ENCODE measurements at regions not wholly inside any gene's neighbourhood (a gene's known extent, or its start where the extent isn't known, plus 50 kb on each side); places are given as distances from the start of the nearest gene placed in this dataset.

DNA sequence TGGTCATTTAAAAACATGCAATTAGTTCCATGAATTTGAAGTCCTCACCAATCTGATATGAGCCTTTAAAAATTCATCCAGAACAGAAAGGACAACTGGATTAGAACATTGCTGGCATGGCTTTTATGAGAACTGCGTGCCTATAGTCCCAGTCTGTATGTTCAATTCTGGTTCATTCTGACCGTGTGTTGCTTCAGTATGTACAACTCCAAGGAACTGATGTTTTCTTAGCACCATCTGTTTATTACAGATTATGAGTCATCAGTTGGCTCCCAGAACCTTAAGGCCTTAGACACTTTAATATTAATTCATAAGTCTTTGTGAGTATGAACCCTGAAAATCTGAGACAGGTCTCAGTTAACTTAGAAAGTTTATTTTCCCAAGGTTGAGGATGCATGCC, 115.0 kb downstream of the CEP44 start:
- no peaks in the 10 kb centered on the region for H3K9me2 ChIP-seq (replicated peaks; ENCODE audit: insufficient read depth, low read length)
- TF ChIP-seq, protein P1, sequence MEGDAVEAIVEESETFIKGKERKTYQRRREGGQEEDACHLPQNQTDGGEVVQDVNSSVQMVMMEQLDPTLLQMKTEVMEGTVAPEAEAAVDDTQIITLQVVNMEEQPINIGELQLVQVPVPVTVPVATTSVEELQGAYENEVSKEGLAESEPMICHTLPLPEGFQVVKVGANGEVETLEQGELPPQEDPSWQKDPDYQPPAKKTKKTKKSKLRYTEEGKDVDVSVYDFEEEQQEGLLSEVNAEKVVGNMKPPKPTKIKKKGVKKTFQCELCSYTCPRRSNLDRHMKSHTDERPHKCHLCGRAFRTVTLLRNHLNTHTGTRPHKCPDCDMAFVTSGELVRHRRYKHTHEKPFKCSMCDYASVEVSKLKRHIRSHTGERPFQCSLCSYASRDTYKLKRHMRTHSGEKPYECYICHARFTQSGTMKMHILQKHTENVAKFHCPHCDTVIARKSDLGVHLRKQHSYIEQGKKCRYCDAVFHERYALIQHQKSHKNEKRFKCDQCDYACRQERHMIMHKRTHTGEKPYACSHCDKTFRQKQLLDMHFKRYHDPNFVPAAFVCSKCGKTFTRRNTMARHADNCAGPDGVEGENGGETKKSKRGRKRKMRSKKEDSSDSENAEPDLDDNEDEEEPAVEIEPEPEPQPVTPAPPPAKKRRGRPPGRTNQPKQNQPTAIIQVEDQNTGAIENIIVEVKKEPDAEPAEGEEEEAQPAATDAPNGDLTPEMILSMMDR (IDR thresholded peaks at IDR 0.05; ENCODE audit: insufficient read depth, low read length, poor library complexity, severe bottlenecking) = no peak
- TF ChIP-seq EZH2phosphoT487 (conservative IDR thresholded peaks at IDR 0.05; ENCODE audit: low read length) = no peak
- H3K79me2 ChIP-seq (ENCODE audit: insufficient read depth, low read length) = no peaks in the 10 kb centered on the region
- no peaks in the 10 kb centered on the region for H4K20me1 ChIP-seq (ENCODE audit: low read depth, low read length)
- no peak overlapping the region for H2AFZ ChIP-seq (ENCODE audit: low read depth, low read length, severe bottlenecking)
- H3K9me3 ChIP-seq (ENCODE audit: insufficient read depth, low read length) = no peaks in the 10 kb centered on the region
- H3K36me3 ChIP-seq (ENCODE audit: low read length) = no peaks in the 10 kb centered on the region
- no peaks in the 10 kb centered on the region for H3F3A ChIP-seq (ENCODE audit: insufficient read depth)
- no peak overlapping the region for H3K4me2 ChIP-seq (ENCODE audit: low read depth, low read length, poor library complexity, severe bottlenecking)
- no peak overlapping the region for H3K9ac ChIP-seq (ENCODE audit: low read length)
- H3K4me3 ChIP-seq (ENCODE audit: insufficient read depth, low read length, poor library complexity, severe bottlenecking) = no peak overlapping the region
- H3K27me3 ChIP-seq (ENCODE audit: low read length) = no peaks in the 10 kb centered on the region
- H3K27ac ChIP-seq (ENCODE audit: low read depth, low read length) = no peak overlapping the region

DNA sequence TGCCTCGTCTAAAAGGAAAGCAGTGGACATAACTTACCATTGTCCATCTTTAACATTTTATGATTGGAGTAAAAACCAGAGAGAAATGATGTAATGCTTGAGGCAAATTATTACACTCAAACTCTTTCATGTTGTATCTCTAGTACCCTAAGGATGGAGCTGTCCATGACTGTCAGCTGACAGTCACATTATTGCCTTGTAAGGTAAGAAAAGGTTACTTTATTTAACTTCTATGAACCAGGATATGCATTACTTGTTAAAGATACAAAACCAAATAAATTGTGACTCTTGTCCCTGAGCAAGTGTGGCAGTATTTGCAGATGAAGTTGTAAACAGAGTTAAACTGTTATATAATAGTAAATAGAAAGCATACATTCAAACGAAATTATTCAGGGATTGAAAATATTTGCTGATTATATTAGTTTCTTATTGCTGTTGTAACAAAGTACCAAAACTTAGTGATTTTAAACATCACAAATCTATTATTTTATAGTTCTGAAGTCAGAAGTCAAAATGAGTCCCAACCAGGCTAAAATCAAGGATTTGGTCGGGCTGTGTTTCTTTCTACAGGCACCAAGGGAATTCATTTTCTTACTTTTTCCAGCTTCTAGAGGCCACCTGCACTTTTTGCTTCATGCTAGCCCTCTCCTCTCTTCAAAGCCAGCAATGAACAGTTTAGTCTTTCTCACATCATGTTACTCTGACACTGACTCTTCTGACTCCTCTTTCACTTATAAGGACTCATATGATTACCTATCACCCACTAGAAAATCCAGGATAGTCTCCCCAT, 113.8 kb downstream of the CEP44 start:
- no peak overlapping the region for H2AFZ ChIP-seq (ENCODE audit: low read depth, low read length, severe bottlenecking)
- TF ChIP-seq, protein P1 (IDR thresholded peaks at IDR 0.05; ENCODE audit: insufficient read depth, low read length, poor library complexity, severe bottlenecking) = no peak
- no peak for TF ChIP-seq EZH2phosphoT487 (conservative IDR thresholded peaks at IDR 0.05; ENCODE audit: low read length)
- H3F3A ChIP-seq (ENCODE audit: insufficient read depth) = no peaks in the 10 kb centered on the region
- H3K79me2 ChIP-seq (ENCODE audit: insufficient read depth, low read length) = no peaks in the 10 kb centered on the region
- H3K4me2 ChIP-seq (ENCODE audit: low read depth, low read length, poor library complexity, severe bottlenecking) = no peak overlapping the region
- H3K9ac ChIP-seq (ENCODE audit: low read length) = no peak overlapping the region
- no peaks in the 10 kb centered on the region for H3K9me2 ChIP-seq (replicated peaks; ENCODE audit: insufficient read depth, low read length)
- H3K27me3 ChIP-seq (ENCODE audit: low read length) = no peaks in the 10 kb centered on the region
- no peak overlapping the region for H3K27ac ChIP-seq (ENCODE audit: low read depth, low read length)
- no peaks in the 10 kb centered on the region for H3K9me3 ChIP-seq (ENCODE audit: insufficient read depth, low read length)
- H4K20me1 ChIP-seq (ENCODE audit: low read depth, low read length) = no peaks in the 10 kb centered on the region
- no peaks in the 10 kb centered on the region for H3K36me3 ChIP-seq (ENCODE audit: low read length)
- H3K4me3 ChIP-seq (ENCODE audit: insufficient read depth, low read length, poor library complexity, severe bottlenecking) = no peak overlapping the region

DNA sequence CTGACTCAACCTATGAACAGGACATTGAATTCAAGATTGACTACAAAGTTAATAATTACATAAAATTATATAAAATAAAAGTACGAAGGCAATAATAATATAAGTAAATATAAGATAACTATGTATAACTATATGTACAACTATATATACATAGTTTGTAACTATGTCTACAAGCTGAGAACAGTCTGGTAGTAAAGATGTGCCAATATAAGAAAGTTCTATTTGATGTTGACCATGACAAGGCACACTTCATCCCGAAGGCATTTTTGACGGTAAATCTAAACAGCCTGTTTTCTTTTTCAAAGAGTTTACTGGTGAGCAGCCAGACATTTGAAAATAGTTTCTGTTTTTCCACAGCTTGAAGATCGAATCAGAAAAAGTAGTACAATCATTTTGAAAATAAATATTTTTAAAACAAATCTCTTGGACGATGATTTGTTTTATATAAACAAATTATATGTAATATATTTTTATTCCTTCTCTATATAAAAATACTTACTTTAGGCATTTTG, 112.9 kb downstream of the CEP44 start:
- H2AFZ ChIP-seq (ENCODE audit: low read depth, low read length, severe bottlenecking) = no peak overlapping the region
- H3K9me2 ChIP-seq (replicated peaks; ENCODE audit: insufficient read depth, low read length) = no peaks in the 10 kb centered on the region
- H3K4me2 ChIP-seq (ENCODE audit: low read depth, low read length, poor library complexity, severe bottlenecking) = no peak overlapping the region
- H3F3A ChIP-seq (ENCODE audit: insufficient read depth) = no peaks in the 10 kb centered on the region
- no peak overlapping the region for H3K9ac ChIP-seq (ENCODE audit: low read length)
- no peaks in the 10 kb centered on the region for H3K79me2 ChIP-seq (ENCODE audit: insufficient read depth, low read length)
- no peaks in the 10 kb centered on the region for H3K9me3 ChIP-seq (ENCODE audit: insufficient read depth, low read length)
- H3K27me3 ChIP-seq (ENCODE audit: low read length) = no peaks in the 10 kb centered on the region
- H3K36me3 ChIP-seq (ENCODE audit: low read length) = no peaks in the 10 kb centered on the region
- H3K27ac ChIP-seq (ENCODE audit: low read depth, low read length) = no peak overlapping the region
- no peak for TF ChIP-seq EZH2phosphoT487 (conservative IDR thresholded peaks at IDR 0.05; ENCODE audit: low read length)
- TF ChIP-seq, protein P1 (IDR thresholded peaks at IDR 0.05; ENCODE audit: insufficient read depth, low read length, poor library complexity, severe bottlenecking) = no peak
- no peaks in the 10 kb centered on the region for H4K20me1 ChIP-seq (ENCODE audit: low read depth, low read length)
- H3K4me3 ChIP-seq (ENCODE audit: insufficient read depth, low read length, poor library complexity, severe bottlenecking) = no peak overlapping the region

Measured in SU-DHL-6 (cell line).